ENCODE measurements at regions not wholly inside any gene's neighbourhood (a gene's known extent, or its start where the extent isn't known, plus 50 kb on each side); places are given as distances from the start of the nearest gene placed in this dataset.
A peak's percentile ranks its signal among the peaks of the same experiment; 100 is the strongest.

GRCh38 chrX:40816906-40817305 lies 81.6 kb upstream of the MED14 start:
- Histone ChIP-seq H3K9me3 (ENCODE audit: control insufficient read depth in 2 of 2, insufficient read depth in 1 of 2, low read depth in 1 of 2, low read length in 1 of 2) (no peaks in the 10 kb centered on the region), H3K27me3 (ENCODE audit: control insufficient read depth in 1 of 2, insufficient read depth in 2 of 2, low read length in 2 of 2) (peaks cover 0 to 5% of the 10 kb centered on the region in 2 donors), H3K4me1 (ENCODE audit: control insufficient read depth in 2 of 2, insufficient read depth in 2 of 2, low read length in 1 of 2) (no peaks in the 10 kb centered on the region), H3K4me3 (ENCODE audit: low read depth in 1 of 2, low read length in 2 of 2) (no peak overlapping the region), H3K36me3 (ENCODE audit: control insufficient read depth in 2 of 2, insufficient read depth in 2 of 2, low read length in 1 of 2) (no peaks in the 10 kb centered on the region), H3K27ac (ENCODE audit: low read depth in 2 of 2, low read length in 1 of 2) (peak overlapping the region; percentile 18 to 25)
- WGBS, 2 donors = 60 to 88% methylated on average over 6 of the region's 6 CpGs

DNA sequence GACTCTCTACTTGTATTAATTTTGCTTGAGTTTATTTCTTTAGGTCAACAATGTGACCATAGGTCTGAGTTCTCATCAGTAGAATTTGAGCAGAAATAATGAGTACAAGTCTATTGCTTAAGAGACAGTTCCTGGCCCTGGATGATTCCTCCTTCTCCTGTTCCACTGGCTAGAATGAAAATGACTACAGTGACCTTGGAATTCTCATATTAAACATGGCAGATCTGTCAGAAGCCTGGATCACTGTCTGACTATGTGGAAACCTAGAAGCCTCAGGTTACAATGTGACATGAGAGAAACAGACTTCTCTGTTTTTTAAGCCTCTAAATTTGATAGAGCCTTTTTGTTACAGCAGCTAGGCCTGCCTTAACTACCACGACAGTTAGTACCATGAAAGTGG lies 82.9 kb upstream of the MED14 start:
- Histone ChIP-seq H3K36me3 (ENCODE audit: control insufficient read depth in 2 of 2, insufficient read depth in 2 of 2, low read length in 1 of 2) (no peaks in the 10 kb centered on the region), H3K27me3 (ENCODE audit: control insufficient read depth in 1 of 2, insufficient read depth in 2 of 2, low read length in 2 of 2) (peaks cover 0 to 5% of the 10 kb centered on the region in 2 donors), H3K27ac (ENCODE audit: low read depth in 2 of 2, low read length in 1 of 2) (no peak overlapping the region), H3K4me3 (ENCODE audit: low read depth in 1 of 2, low read length in 2 of 2) (no peak overlapping the region), H3K4me1 (ENCODE audit: control insufficient read depth in 2 of 2, insufficient read depth in 2 of 2, low read length in 1 of 2) (no peaks in the 10 kb centered on the region), H3K9me3 (ENCODE audit: control insufficient read depth in 2 of 2, insufficient read depth in 1 of 2, low read depth in 1 of 2, low read length in 1 of 2) (peaks cover 0 to 2% of the 10 kb centered on the region in 2 donors)
- WGBS, 2 donors = 79 to 100% methylated on average over 1 of the region's 1 CpG

DNA sequence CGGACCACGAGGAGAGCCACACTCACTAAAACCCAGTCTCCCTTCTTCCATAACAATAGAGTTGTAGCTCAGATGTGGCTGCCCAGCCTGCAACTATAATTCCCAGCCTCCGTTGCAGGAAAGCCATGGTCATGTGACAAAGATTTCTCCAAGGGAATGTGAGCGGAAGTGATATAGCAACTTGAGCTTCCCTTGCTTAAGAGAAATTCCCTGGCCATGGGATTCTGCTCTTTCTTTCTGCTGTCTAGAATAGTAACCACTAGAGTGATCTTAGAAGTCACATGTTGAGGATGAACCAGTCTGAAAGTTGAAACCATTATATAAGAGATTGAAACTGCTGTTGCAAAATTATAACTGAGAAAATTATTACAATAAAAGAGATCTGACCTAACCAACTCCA lies 86.4 kb upstream of the MED14 start:
- H3K27me3 ChIP-seq (ENCODE audit: control insufficient read depth in 1 of 2, insufficient read depth in 2 of 2, low read length in 2 of 2) = peaks cover 0 to 5% of the 10 kb centered on the region in 2 donors
- H3K4me3 ChIP-seq (ENCODE audit: low read depth in 1 of 2, low read length in 2 of 2) = no peak overlapping the region
- no peak overlapping the region for H3K27ac ChIP-seq (ENCODE audit: low read depth in 2 of 2, low read length in 1 of 2)
- H3K4me1 ChIP-seq (ENCODE audit: control insufficient read depth in 2 of 2, insufficient read depth in 2 of 2, low read length in 1 of 2) = no peaks in the 10 kb centered on the region
- WGBS, 2 donors = 77 to 92% methylated on average over 4 of the region's 4 CpGs
- no peaks in the 10 kb centered on the region for H3K36me3 ChIP-seq (ENCODE audit: control insufficient read depth in 2 of 2, insufficient read depth in 2 of 2, low read length in 1 of 2)
- peaks cover 0 to 2% of the 10 kb centered on the region in 2 donors for H3K9me3 ChIP-seq (ENCODE audit: control insufficient read depth in 2 of 2, insufficient read depth in 1 of 2, low read depth in 1 of 2, low read length in 1 of 2)

- H3K27ac ChIP-seq (ENCODE audit: low read depth in 2 of 2, low read length in 1 of 2) = no peak overlapping the region
- no peaks in the 10 kb centered on the region for H3K4me1 ChIP-seq (ENCODE audit: control insufficient read depth in 2 of 2, insufficient read depth in 2 of 2, low read length in 1 of 2)
- H3K36me3 ChIP-seq (ENCODE audit: control insufficient read depth in 2 of 2, insufficient read depth in 2 of 2, low read length in 1 of 2) = no peaks in the 10 kb centered on the region
- H3K4me3 ChIP-seq (ENCODE audit: low read depth in 1 of 2, low read length in 2 of 2) = no peak overlapping the region
- 89 to 94% methylated on average over 4 of the region's 4 CpGs for WGBS, 2 donors
- peaks cover 0 to 2% of the 10 kb centered on the region in 2 donors for H3K9me3 ChIP-seq (ENCODE audit: control insufficient read depth in 2 of 2, insufficient read depth in 1 of 2, low read depth in 1 of 2, low read length in 1 of 2)
- H3K27me3 ChIP-seq (ENCODE audit: control insufficient read depth in 1 of 2, insufficient read depth in 2 of 2, low read length in 2 of 2) = no peaks in the 10 kb centered on the region
Measured at GRCh38 chrX:40827331-40827730, 92.0 kb upstream of the MED14 start.

GRCh38 chrX:40831750-40832149 lies 96.4 kb upstream of the MED14 start:
- Histone ChIP-seq H3K4me3 (ENCODE audit: low read depth in 1 of 2, low read length in 2 of 2) (no peak overlapping the region), H3K27ac (ENCODE audit: low read depth in 2 of 2, low read length in 1 of 2) (no peak overlapping the region), H3K27me3 (ENCODE audit: control insufficient read depth in 1 of 2, insufficient read depth in 2 of 2, low read length in 2 of 2) (no peaks in the 10 kb centered on the region), H3K4me1 (ENCODE audit: control insufficient read depth in 2 of 2, insufficient read depth in 2 of 2, low read length in 1 of 2) (no peaks in the 10 kb centered on the region), H3K36me3 (ENCODE audit: control insufficient read depth in 2 of 2, insufficient read depth in 2 of 2, low read length in 1 of 2) (no peaks in the 10 kb centered on the region), H3K9me3 (ENCODE audit: control insufficient read depth in 2 of 2, insufficient read depth in 1 of 2, low read depth in 1 of 2, low read length in 1 of 2) (no peaks in the 10 kb centered on the region)
- WGBS, 2 donors = 81 to 90% methylated on average over 12 of the region's 12 CpGs

DNA sequence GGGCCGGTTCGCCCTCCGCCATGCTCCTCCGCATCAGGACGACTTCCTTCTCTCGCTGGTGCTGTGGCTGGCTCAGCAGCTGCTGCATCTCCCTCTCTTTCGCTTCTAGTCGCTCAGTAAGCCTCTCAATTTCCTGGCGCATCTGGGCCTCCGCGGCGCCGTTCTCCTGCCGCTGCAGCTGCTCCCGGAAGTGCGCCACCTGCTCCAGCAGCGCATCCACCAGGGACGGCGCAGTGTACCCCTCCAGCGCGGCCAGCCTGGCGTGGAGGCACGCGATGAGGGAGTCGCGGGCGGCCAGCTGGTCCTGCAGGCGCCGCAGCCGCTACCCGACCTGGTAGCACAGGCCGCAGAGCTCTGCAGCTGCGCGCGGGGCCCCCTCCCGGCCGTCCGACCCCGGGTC lies 97.4 kb upstream of the MED14 start:
- no peaks in the 10 kb centered on the region for H3K9me3 ChIP-seq (ENCODE audit: control insufficient read depth in 2 of 2, insufficient read depth in 1 of 2, low read depth in 1 of 2, low read length in 1 of 2)
- H3K4me1 ChIP-seq (ENCODE audit: control insufficient read depth in 2 of 2, insufficient read depth in 2 of 2, low read length in 1 of 2) = no peaks in the 10 kb centered on the region
- H3K36me3 ChIP-seq (ENCODE audit: control insufficient read depth in 2 of 2, insufficient read depth in 2 of 2, low read length in 1 of 2) = no peaks in the 10 kb centered on the region
- no peak overlapping the region for H3K27ac ChIP-seq (ENCODE audit: low read depth in 2 of 2, low read length in 1 of 2)
- 91 to 92% methylated on average over 37 to 39 of the region's 39 CpGs for WGBS, 2 donors
- H3K27me3 ChIP-seq (ENCODE audit: control insufficient read depth in 1 of 2, insufficient read depth in 2 of 2, low read length in 2 of 2) = no peaks in the 10 kb centered on the region
- H3K4me3 ChIP-seq (ENCODE audit: low read depth in 1 of 2, low read length in 2 of 2) = no peak overlapping the region

- H3K27ac ChIP-seq (ENCODE audit: low read depth in 2 of 2, low read length in 1 of 2) = no peak overlapping the region
- WGBS, 2 donors = 97 to 98% methylated on average over 29 to 33 of the region's 33 CpGs
- no peak overlapping the region for H3K4me3 ChIP-seq (ENCODE audit: low read depth in 1 of 2, low read length in 2 of 2)
- H3K27me3 ChIP-seq (ENCODE audit: control insufficient read depth in 1 of 2, insufficient read depth in 2 of 2, low read length in 2 of 2) = no peaks in the 10 kb centered on the region
- H3K36me3 ChIP-seq (ENCODE audit: control insufficient read depth in 2 of 2, insufficient read depth in 2 of 2, low read length in 1 of 2) = no peaks in the 10 kb centered on the region
- no peaks in the 10 kb centered on the region for H3K4me1 ChIP-seq (ENCODE audit: control insufficient read depth in 2 of 2, insufficient read depth in 2 of 2, low read length in 1 of 2)
- no peaks in the 10 kb centered on the region for H3K9me3 ChIP-seq (ENCODE audit: control insufficient read depth in 2 of 2, insufficient read depth in 1 of 2, low read depth in 1 of 2, low read length in 1 of 2)
Measured at GRCh38 chrX:40834225-40834624, 98.9 kb upstream of the MED14 start.

GRCh38 chrX:40835526-40835925 lies 100.2 kb upstream of the MED14 start:
- no peak overlapping the region for H3K4me3 ChIP-seq (ENCODE audit: low read depth in 1 of 2, low read length in 2 of 2)
- no peaks in the 10 kb centered on the region for H3K4me1 ChIP-seq (ENCODE audit: control insufficient read depth in 2 of 2, insufficient read depth in 2 of 2, low read length in 1 of 2)
- WGBS, 2 donors = 79 to 85% methylated on average over 7 of the region's 7 CpGs
- no peak overlapping the region for H3K27ac ChIP-seq (ENCODE audit: low read depth in 2 of 2, low read length in 1 of 2)
- no peaks in the 10 kb centered on the region for H3K9me3 ChIP-seq (ENCODE audit: control insufficient read depth in 2 of 2, insufficient read depth in 1 of 2, low read depth in 1 of 2, low read length in 1 of 2)
- H3K36me3 ChIP-seq (ENCODE audit: control insufficient read depth in 2 of 2, insufficient read depth in 2 of 2, low read length in 1 of 2) = no peaks in the 10 kb centered on the region
- no peaks in the 10 kb centered on the region for H3K27me3 ChIP-seq (ENCODE audit: control insufficient read depth in 1 of 2, insufficient read depth in 2 of 2, low read length in 2 of 2)

- 93 to 94% methylated on average over 2 of the region's 2 CpGs for WGBS, 2 donors
- Histone ChIP-seq H3K4me1 (ENCODE audit: control insufficient read depth in 2 of 2, insufficient read depth in 2 of 2, low read length in 1 of 2) (no peaks in the 10 kb centered on the region), H3K36me3 (ENCODE audit: control insufficient read depth in 2 of 2, insufficient read depth in 2 of 2, low read length in 1 of 2) (no peaks in the 10 kb centered on the region), H3K27me3 (ENCODE audit: control insufficient read depth in 1 of 2, insufficient read depth in 2 of 2, low read length in 2 of 2) (no peaks in the 10 kb centered on the region), H3K9me3 (ENCODE audit: control insufficient read depth in 2 of 2, insufficient read depth in 1 of 2, low read depth in 1 of 2, low read length in 1 of 2) (peaks cover 0 to 3% of the 10 kb centered on the region in 2 donors), H3K4me3 (ENCODE audit: low read depth in 1 of 2, low read length in 2 of 2) (no peak overlapping the region), H3K27ac (ENCODE audit: low read depth in 2 of 2, low read length in 1 of 2) (no peak overlapping the region)
Measured at GRCh38 chrX:40843643-40844042, 108.3 kb upstream of the MED14 start.

GRCh38 chrX:40844471-40844870 lies 109.1 kb upstream of the MED14 start:
- H3K36me3 ChIP-seq (ENCODE audit: control insufficient read depth in 2 of 2, insufficient read depth in 2 of 2, low read length in 1 of 2) = no peaks in the 10 kb centered on the region
- H3K9me3 ChIP-seq (ENCODE audit: control insufficient read depth in 2 of 2, insufficient read depth in 1 of 2, low read depth in 1 of 2, low read length in 1 of 2) = peaks cover 0 to 3% of the 10 kb centered on the region in 2 donors
- no peak overlapping the region for H3K4me3 ChIP-seq (ENCODE audit: low read depth in 1 of 2, low read length in 2 of 2)
- H3K4me1 ChIP-seq (ENCODE audit: control insufficient read depth in 2 of 2, insufficient read depth in 2 of 2, low read length in 1 of 2) = no peaks in the 10 kb centered on the region
- WGBS, 2 donors = 79 to 95% methylated on average over 2 of the region's 2 CpGs
- no peak overlapping the region for H3K27ac ChIP-seq (ENCODE audit: low read depth in 2 of 2, low read length in 1 of 2)
- H3K27me3 ChIP-seq (ENCODE audit: control insufficient read depth in 1 of 2, insufficient read depth in 2 of 2, low read length in 2 of 2) = no peaks in the 10 kb centered on the region
